ENCODE measurements at regions not wholly inside any gene's neighbourhood (a gene's known extent, or its start where the extent isn't known, plus 50 kb on each side); places are given as distances from the start of the nearest gene placed in this dataset.

GRCh38 chr14:100476012-100476822, 111.0 kb downstream of the BEGAIN start:
- no peak for DNase-seq (ENCODE audit: low spot score)
- no peak overlapping the region for H3K27ac ChIP-seq
- TF ChIP-seq, protein P1, sequence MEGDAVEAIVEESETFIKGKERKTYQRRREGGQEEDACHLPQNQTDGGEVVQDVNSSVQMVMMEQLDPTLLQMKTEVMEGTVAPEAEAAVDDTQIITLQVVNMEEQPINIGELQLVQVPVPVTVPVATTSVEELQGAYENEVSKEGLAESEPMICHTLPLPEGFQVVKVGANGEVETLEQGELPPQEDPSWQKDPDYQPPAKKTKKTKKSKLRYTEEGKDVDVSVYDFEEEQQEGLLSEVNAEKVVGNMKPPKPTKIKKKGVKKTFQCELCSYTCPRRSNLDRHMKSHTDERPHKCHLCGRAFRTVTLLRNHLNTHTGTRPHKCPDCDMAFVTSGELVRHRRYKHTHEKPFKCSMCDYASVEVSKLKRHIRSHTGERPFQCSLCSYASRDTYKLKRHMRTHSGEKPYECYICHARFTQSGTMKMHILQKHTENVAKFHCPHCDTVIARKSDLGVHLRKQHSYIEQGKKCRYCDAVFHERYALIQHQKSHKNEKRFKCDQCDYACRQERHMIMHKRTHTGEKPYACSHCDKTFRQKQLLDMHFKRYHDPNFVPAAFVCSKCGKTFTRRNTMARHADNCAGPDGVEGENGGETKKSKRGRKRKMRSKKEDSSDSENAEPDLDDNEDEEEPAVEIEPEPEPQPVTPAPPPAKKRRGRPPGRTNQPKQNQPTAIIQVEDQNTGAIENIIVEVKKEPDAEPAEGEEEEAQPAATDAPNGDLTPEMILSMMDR (IDR thresholded peaks at IDR 0.05) = no peak

DNA sequence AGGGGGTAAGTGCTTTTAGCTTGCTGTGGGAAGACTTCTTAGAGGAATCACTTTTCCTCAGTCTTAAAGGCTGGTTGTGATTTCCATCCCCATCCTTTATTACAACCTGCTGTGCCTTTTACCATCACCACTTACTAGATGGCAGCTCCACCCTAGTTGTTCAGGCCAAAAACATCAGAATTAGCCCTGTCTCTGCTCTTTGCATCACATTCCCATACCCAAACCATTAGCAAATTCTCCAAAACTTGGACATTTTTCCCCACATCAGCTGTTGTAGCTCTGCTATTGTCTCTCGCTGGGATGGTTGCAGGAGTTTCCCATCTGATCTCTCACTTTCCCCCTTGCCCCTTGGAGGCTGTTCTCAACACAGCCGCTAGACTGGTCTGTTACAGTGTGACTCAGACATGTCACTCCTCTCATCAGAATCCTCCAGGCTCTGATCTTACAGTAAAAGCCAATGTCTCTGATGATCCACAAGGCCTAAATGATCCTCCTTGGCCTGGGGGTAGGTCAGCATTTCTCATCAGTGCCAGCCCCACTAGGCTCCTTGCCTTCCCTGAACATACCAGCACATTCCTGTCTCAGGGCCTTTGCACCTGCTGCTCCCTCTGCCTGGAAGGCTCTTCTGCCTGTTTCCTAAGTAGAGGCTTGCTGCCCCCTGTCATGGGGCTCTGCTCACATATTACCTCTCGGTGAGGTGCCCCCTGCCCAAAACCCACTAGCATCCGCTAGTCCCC, 102.5 kb downstream of the BEGAIN start:
- DNase-seq (ENCODE audit: low spot score) = no peak
- no peak overlapping the region for H3K27ac ChIP-seq
- H3K4me3 ChIP-seq = no peak overlapping the region
- TF ChIP-seq, protein P1 (IDR thresholded peaks at IDR 0.05) = no peak

More at GRCh38 chr14:100476012-100476822, 111.0 kb downstream of the BEGAIN start:
- no peak overlapping the region for H3K4me3 ChIP-seq

- TF ChIP-seq, protein P1 (IDR thresholded peaks at IDR 0.05) = no peak
- Histone ChIP-seq H3K27ac (no peak overlapping the region), H3K4me3 (no peak overlapping the region)
- no peak for DNase-seq (ENCODE audit: low spot score)
Measured at GRCh38 chr14:100486025-100486828, 101.0 kb downstream of the BEGAIN start.
